ENCODE measurements at regions not wholly inside any gene's neighbourhood (a gene's known extent, or its start where the extent isn't known, plus 50 kb on each side); places are given as distances from the start of the nearest gene placed in this dataset.
A peak's percentile ranks its signal among the peaks of the same experiment; 100 is the strongest.

DNA sequence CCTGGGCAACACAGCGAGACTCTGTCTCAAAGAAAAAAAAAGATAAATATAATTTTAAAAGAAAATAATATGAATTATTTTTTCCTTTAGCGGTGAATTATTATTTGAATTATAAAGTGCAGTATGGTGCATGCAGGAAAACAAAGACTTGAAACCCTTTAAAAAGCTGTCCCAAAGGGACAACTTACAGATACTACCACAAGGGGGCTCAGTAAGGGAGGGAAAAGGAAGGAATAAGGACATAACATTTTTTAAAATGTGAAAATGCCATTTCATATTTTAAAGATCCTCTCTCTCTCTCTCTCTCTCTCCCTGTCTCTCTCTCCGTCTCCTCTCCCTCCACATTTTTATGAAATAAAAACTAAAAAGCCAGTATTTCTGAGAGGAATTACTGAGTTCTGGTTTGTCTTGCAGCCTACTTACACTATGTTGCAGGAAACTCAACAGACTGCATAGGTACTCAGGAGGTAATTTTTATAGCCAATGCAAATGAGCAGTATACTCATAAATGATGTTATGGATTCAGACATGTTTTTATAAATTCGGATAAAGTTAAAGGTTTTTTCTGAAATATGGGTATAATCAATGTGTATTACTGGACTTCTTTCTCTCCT, 455.0 kb upstream of the GJE1 start:
- DNase-seq (ENCODE audit: low read depth): peak; percentile 39

DNA sequence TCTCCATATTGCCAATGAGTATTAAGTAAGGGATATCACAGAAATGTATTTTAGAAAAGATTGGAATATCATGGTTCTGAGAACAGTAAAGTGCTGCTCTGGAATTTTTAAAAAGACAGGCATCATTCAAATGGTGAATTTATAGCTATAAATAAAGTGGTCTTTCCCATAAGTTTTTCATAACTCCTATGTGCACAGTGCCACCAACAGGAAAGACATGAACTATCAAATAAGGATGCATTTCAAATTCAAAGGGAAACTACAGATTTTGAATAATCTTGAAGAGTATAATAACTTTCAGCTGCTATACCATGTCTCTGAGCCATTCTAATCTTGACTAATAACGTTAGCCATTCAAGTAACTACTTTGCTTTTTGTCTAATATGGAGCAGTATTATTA, 456.8 kb upstream of the GJE1 start:
- DNase-seq (ENCODE audit: low read depth): peak; percentile 21

- peak; percentile 40 for DNase-seq (ENCODE audit: low read depth)
Observed at GRCh38 chr6:141669141-141669540, 463.6 kb upstream of the GJE1 start.

GRCh38 chr6:141667580-141668309, 465.0 kb upstream of the GJE1 start:
- DNase-seq (ENCODE audit: low read depth): peak; percentile 34

- DNase-seq (ENCODE audit: low read depth): no peak
Observed at GRCh38 chr6:141666187-141666586, 466.5 kb upstream of the GJE1 start.

- DNase-seq (ENCODE audit: low read depth): no peak
Observed at GRCh38 chr6:141664744-141665143, 468.0 kb upstream of the GJE1 start.

GRCh38 chr6:141659582-141659981, 473.1 kb upstream of the GJE1 start:
- no peak for DNase-seq (ENCODE audit: low read depth)

DNA sequence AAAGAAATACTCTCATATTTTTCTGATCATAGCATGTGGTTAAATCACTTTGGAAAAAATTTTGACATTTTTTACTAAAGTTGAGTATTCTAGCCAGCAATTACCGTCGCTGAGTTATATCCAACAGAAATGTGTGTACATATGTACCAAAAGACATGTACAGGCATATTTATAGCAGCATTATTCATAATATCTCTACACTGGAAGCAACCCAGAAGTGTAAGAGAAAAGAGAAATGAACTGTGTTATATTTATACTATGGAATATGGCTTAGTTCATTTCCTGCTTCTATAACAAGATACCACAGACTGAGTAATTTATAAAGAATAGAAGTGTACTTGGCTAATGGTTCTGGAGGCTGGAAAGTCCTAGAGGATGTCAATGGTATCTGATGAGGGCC, 474.0 kb upstream of the GJE1 start:
- DNase-seq (ENCODE audit: low read depth): no peak

DNA sequence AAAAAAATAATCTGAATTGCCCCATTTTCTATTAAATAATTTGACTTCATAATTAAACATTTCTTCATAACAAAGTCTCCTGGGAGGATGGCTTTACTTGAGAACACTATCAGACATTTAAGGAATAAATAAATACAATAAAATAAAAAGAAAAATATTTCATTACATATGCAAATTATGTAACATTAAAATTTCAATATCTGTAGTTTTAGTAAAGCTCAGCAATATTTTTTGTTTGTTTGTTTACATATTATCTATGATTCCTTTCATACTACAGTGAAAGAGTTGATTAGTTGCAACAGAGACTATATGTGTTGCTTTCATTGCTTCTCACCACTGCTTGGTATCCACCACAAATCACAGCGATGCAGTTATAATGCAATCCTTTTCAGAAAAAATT, 474.9 kb upstream of the GJE1 start:
- DNase-seq (ENCODE audit: low read depth): no peak

GRCh38 chr6:141653590-141653989, 479.1 kb upstream of the GJE1 start:
- peak; percentile 7 for DNase-seq (ENCODE audit: low read depth)

DNA sequence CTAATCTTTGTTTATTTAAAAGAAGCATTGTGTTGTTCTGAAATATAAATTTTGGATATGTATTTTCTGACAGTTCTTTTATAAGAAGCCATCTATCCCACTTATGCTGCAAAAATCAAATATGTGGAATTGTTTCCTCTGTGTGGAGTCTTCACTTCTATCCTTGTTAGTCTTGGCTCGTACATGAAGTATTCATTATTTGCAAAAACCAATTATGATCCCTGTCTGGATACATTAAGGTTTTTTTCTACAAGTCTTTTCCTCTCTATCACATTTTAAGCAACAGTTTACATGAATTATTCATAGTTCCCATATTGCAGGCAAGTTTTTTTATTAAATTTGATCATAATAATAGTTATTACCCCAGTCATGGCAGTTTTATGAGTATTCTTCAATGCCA, 490.8 kb upstream of the GJE1 start:
- DNase-seq (ENCODE audit: low read depth): no peak

DNA sequence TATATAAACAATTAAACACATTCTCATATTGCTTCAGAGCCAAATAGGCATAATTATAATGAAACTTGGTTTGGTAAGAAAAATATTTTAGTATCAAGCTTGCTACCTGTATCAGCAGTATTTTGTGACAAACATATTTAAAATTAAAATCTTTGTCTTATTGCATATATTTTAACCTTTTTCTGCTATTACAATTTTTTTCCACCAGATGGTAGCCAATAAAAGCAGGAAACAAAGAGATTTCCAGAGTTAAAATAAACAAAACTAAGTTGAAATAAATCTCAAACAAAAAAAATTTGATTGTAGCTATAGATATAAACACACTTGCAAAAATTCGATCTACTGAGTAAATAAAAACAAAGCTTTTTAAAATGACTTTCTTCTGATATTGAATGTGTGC, 491.3 kb upstream of the GJE1 start:
- DNase-seq (ENCODE audit: low read depth): no peak

DNA sequence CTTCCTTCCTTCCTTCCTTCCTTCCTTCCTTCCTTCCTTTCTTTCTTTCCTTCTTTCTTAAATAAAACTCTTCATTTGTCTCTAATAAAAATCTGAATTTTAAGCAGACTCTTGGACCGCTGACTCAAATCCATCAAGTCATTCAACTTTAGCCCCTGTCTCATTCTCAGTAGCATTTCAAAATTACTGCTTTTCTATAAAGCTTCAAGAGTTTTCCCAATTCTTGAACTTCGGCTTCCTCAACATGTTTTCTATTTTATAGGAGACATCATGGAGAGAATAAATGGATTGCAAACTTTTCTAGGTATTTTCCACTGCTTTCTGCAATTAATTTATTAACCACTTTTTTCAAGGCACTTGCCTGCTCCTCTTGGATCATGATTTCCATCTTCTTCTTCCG, 497.1 kb upstream of the GJE1 start:
- no peak for DNase-seq (ENCODE audit: low read depth)

DNA sequence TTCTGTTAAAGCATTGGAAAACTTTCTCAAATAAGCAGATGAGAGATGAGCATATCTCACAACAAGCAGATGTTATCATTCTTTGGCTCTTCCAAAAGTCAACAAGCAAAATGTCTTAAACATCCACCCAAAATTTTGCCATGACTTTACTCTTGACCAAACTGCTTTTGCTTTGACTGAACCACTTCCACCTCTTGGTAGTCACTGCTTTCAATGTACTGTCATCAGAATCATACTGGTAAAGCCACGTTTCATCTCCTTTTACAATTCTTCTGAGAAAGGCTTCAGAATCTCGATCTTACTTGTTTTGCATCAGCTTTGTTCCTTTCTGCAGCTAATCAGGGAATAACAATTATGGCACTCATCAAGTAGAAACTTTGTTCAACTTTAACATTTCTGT, 498.5 kb upstream of the GJE1 start:
- no peak for DNase-seq (ENCODE audit: low read depth)

- no peak for DNase-seq (ENCODE audit: low read depth)
Observed at GRCh38 chr6:141624301-141624700, 508.4 kb upstream of the GJE1 start.

DNA sequence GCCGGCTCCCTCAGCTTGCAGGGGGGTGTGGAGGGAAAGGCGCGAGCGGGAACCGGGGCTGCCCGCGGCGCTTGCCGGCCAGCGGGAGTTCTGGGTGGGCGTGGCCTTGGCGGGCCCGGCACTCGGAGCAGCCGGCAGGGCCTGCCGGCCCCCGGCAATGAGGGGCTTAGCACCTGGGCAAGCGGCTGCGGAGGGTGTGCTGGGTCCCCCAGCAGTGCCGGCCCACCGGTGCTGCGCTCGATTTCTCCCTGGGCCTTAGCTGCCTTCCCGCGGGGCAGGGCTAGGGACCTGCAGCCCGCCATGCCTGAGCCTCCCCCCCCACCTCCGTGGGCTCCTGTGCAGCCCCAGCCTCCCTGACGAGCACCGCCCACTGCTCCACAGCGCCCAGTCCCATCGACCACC, 514.5 kb upstream of the GJE1 start:
- DNase-seq (ENCODE audit: low read depth): no peak

DNA sequence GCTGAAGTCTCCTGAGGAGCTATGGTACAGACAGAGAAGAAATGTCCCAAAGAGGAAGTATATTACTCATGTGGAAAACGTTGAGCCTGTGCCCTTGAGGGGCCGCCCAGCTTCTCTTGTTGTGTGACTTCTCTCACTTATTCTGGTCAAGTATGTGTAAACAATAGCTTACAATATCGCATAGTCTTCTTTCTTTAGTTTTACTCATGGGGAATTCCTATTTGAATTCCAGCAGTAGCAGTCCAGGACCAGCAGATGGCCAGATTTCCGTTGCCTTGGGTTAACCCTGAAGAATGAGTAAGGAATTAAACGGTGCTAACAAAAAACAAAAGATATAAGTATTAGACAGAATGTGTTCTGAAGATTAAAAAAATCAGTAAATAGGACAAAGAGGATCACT, 522.0 kb upstream of the GJE1 start:
- peak; percentile 46 for DNase-seq (ENCODE audit: low read depth)

DNA sequence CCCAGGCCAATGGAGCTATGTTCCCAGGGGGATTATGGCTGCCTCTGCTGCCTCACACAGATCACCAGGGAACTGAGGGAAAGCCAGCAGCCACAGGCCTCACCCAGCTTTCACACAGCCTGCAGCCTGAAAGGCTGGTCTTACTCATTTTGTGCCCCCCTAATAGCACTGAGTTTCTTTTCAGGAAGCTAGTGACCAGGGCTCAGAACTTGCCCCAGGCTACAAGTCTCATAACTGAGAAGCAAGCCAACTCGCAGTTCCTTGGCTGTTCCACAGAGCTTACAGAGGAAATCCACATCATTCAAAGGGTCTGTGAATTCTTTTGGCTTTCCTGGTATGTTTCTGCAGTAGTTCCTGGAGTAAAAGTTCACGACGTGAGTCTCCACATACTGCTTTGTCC, 524.8 kb upstream of the GJE1 start:
- DNase-seq (ENCODE audit: low read depth): peak; percentile 85

DNA sequence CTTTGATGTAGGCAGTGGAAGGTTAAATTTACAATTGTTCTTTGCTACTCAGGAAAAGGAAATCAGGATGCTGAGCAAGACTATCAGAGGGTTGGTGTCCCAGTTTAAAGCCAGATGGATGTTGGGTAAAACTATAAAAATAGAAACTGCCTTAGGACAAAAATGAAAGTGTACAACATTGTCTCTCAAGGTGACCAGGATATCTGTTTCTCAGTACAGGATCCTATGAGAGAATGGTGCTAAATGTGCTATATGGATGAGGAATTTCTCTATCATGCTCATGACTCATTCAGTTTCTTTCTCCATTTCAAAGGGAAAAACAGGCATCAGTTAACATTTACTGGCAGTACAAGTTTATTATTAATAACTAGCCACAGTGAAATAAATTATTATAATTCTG, 534.2 kb upstream of the GJE1 start:
- peak; percentile 56 for DNase-seq (ENCODE audit: low read depth)

DNA sequence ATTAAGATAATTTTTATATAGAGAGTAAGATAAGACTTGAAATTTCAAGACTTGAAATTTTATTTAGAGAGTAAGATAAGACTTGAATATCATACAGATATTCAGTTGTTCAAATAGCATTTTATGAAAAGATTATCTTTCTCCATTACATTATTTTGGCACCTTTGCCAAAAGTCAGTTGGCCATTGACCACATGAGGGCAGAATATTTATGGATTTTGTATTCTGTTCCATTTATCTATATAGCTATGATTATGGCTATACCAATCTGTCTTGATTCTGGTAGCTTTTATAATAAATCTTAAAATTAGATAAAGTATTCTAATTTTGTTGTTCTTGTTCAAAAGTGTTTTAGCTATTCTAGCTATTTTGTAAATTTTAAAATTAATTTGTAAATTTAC, 537.9 kb upstream of the GJE1 start:
- DNase-seq (ENCODE audit: low read depth): no peak

DNA sequence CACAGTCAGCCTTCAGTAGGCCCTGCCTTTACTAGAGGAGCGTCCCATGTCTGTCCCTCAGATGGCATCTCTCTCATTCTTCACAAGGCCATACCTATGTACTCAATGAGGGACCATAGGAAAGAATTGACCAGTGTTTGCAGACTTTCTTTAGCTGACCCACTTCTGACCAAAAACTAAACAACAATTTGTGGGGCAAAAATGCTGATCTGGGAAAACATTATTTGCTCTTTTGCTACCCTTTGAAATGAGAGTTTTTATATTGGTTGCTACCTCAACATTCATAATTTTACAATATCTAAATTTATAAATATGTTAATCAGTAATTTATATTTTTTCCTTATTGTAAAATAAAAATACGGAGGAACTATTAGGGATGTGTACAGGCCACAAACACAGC, 539.4 kb upstream of the GJE1 start:
- no peak for DNase-seq (ENCODE audit: low read depth)

GRCh38 chr6:141587482-141588266, 545.1 kb upstream of the GJE1 start:
- peak; percentile 73 for DNase-seq (ENCODE audit: low read depth)

- peak; percentile 94 for DNase-seq (ENCODE audit: low read depth)
Observed at GRCh38 chr6:141580988-141581552, 551.7 kb upstream of the GJE1 start.

Data from RPMI7951 (cell line).